DMS53 treated with DMSO at 0.1 percent for 48 hours (cell line): ENCODE measurements at regions not wholly inside any gene's neighbourhood (a gene's known extent, or its start where the extent isn't known, plus 50 kb on each side); places are given as distances from the start of the nearest gene placed in this dataset.
"Not testable (repeated sequence)": the region's sequence is repeated elsewhere in the genome, so short reads cannot be mapped to it uniquely, and the experiment has no call there.

Experiments
- DNase-seq: peaks from one replicate; lab custom pipeline; 2025; ENCODE audit not compliant: unreplicated experiment; lab: John Stamatoyannopoulos, UW

DNA sequence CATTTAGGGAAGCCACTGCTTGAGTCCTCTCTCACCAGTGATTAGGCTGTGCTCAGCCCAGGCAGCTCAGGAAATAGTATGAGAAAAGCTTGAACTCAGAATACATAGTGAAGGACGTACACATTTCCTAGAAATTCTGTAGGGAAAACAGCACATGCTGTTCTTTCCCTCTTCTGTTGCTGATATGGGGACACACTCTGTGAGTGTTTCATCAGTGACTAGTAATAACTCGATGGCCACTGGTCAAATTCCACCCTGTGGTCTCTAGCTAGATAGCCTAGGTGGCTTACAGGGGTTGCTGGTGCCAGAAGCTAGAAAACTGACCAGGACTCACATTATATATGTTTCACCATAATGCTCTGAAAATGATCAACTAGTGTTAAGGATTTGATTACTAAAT, 259.8 kb upstream of the SOX4 start:
- DNase-seq: no peak

- no peak for DNase-seq
Measured at GRCh38 chr6:21334651-21335050, 258.9 kb upstream of the SOX4 start.

GRCh38 chr6:21335591-21335990, 258.0 kb upstream of the SOX4 start:
- DNase-seq: no peak

GRCh38 chr6:21337263-21337662, 256.3 kb upstream of the SOX4 start:
- no peak for DNase-seq

DNA sequence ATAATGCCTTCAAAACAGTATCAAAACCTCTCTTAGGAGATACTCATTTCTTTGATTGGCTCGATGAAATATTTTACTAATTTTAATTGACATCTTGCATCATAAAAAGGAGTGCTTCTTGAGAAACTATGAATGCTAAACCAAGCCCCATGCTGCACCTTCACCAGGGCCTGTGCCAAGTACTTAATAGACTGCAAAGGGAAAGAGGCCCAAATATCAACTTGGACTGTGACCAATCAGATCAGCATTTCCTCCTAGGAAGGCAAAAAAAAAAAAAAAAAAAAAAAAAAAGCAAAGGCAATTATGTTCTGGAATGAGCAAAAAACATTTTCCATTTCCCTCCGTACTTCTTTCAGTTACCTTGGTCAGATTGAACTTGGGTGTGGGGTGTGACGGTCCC, 253.0 kb upstream of the SOX4 start:
- DNase-seq: no peak

- no peak for DNase-seq
Measured at GRCh38 chr6:21341910-21342309, 251.6 kb upstream of the SOX4 start.

DNA sequence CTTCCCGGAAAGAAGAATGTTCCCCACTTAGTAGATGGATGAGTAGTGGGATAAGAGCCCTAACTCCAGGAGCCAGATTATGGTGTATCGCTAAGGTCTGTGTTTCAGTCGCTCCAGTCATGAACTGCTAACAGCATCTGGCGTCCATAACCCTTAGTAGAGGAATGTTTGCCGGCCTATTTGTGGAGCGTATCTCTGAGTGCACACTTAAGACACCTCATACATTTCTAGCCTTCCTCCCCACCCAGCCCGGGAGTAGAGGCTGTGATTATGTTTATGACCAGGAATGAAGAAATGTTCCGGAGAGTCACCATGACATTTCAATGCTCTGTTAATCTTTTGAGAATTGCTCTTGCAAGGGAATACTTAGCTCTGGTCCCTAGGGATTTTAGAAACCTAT, 251.1 kb upstream of the SOX4 start:
- no peak for DNase-seq

DNA sequence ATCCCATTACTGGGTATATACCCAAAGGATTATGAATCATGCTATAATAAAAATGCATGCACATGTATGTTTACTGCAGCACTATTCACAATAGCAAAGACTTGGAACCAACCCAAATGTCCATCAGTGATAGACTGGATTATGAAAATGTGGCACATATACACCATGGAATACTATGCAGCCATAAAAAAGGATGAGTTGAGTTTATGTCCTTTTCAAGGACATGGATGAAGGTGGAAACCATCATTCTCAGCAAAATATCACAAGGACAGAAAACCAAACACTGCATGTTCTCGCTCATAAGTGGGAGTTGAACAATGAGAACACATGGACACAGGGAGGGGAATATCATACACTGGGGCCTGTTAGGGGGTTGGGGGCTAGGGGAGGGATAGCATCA, 247.8 kb upstream of the SOX4 start:
- DNase-seq: not testable (repeated sequence)

DNA sequence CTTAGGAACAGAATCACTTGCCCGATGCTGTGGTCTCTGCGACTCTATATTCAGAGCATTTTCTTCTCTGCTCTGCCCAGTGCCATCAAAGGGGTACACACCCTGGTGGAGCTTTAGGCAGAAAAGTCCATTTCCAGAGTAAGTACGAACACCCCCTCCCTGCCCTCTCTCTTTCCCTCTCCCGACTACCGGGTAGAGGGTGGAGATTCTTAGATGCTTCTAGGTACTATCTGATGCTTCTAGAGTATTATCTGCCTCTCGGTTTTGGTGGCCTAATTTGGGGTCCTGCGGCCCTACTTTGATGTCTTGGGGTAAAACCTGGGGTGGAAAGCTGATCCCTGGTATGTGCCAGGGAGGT, 245.4 kb upstream of the SOX4 start:
- DNase-seq: no peak

DNA sequence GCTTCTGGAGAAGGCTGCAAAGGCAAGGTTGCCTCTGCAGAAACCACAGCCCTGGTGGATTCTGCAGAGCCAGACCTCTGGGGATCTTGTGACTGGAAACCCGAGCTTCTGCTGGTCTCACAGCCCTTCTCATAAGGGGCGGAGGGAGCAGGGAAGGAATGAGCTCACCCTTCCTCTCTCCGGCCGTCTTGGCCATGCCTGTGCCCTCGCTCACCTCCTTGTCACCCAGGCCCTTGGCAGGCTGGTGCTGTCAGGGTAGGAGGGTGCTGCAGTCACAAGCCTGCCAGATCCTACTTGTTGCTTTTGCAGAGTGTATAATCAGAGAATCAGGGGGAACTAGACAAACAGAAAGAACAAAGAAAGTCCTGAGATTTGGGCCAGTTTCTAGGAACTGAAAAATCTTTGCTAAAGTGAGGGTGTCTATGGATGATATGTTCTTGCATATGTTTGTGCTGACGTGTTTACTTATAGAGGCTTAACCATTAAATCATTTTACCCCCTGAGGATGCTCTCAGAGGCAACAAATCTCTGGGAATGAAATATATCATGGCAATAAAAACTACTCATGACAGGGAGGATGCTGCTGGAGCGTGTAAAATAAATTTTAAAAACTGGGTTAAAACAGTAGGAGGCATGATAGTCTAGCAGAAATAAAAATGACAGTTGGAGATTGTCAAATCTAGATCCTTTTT, 244.9 kb upstream of the SOX4 start:
- no peak for DNase-seq

GRCh38 chr6:21349834-21350233, 243.7 kb upstream of the SOX4 start:
- DNase-seq: no peak

DNA sequence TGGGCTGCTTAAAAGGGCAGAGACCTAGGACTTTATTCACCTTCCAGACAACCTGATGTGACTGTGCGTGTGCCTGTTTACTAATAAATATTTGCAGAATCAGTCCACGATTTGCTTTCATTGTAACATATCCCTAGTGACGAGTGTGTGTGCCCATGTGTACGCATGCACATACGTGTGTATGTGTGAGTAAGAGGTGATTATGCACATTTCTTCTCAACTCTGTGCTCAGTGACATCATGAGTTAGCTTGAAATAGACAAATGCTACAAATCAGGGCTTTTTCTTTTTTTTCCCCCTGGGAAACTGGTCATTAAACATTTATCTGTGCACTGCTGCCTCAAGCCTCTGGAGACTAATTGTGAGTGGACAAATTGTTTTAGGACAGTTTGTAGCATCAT, 242.6 kb upstream of the SOX4 start:
- DNase-seq: no peak

DNA sequence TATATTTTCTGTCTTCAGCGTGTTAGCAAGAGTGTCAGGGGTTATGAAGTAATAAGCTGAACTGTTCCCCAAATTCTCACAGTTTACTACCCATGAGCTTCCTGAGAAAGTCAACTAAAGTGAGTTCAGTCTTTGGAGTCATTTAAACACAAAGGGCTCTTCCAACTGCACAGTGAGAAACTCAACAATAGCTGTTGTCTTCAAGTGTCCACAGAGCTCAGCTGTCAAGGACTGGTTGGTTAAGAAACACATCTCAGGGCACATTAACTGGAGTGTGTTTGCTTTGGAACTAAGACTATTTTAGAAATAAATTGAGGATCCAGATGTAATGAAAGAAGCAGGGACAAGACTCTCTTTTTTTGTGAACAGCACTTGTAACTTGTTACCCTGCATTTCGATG, 241.4 kb upstream of the SOX4 start:
- no peak for DNase-seq

- peak; percentile 43 for DNase-seq
Measured at GRCh38 chr6:21354805-21355238, 238.7 kb upstream of the SOX4 start.

- no peak for DNase-seq
Measured at GRCh38 chr6:21355638-21356037, 237.9 kb upstream of the SOX4 start.

- DNase-seq: no peak
Measured at GRCh38 chr6:21357262-21357661, 236.3 kb upstream of the SOX4 start.

DNA sequence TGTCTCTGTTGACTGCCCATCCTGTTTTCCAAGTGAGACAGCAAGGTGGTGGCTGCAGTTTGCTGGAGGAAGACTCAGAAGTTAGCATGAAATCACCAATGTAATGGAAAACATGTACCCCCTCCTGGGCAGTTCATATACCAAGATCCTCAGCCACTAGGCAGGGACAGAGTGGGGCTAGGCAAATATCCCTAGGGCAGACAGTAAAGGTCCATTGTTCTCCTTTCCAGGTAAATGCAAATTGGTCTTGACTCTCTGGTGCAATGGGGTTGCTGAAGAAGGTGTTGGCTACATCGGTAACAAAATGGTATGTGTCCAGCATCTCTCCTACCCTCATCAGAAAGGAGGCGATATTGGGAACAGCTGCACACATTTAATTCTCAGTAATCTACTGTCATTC, 233.6 kb upstream of the SOX4 start:
- DNase-seq: no peak

GRCh38 chr6:21360336-21360735, 233.2 kb upstream of the SOX4 start:
- DNase-seq: peak; percentile 11

GRCh38 chr6:21367148-21367547, 226.4 kb upstream of the SOX4 start:
- DNase-seq: no peak

DNA sequence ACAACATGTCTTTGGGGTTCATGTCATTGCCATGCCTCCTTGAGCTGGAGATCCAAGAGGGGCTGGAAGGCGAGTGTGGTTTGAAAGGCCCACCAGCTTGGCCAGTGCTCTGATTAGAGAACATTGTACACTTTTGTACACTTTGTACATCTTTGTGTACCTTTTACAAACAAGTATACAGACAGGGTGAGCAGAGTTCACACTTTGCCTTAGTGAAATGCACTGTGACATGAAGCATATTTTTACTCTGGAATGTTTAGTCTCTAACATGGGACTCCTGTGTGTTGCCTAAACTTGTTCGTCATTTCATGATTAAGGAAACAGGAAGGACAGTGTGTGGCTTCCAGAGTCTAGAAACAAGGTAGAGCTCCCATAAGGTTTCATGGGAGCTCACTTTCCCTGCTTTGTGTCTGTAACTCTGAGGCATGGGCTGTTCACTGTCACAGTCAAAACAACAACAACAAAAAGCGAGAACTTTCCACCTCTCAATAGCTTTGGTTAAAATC, 225.8 kb upstream of the SOX4 start:
- DNase-seq: no peak

DNA sequence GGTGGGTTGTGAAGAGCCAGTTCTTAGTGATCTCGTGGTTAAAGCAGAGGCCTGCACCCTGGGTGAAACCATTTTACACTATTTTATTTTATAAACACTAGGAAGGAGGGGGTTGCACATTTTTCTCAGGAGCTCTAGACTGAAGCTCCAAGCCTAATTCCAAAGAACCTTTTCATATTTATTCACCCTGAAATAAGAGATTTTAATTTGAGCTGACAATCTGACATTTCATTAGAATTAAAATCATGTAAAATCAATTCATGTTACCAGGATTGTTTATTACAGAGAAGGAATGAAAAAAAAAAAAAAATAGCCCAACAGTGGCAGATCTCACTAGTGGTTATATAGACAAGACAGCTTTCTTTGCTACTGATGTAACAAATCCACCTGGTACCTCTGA, 222.5 kb upstream of the SOX4 start:
- no peak for DNase-seq

- DNase-seq: no peak
Measured at GRCh38 chr6:21371676-21372171, 221.8 kb upstream of the SOX4 start.
